CD4-positive, alpha-beta T cell treated with Interleukin-21 for 1 hour (primary cell): ENCODE measurements at regions not wholly inside any gene's neighbourhood (a gene's known extent, or its start where the extent isn't known, plus 50 kb on each side); places are given as distances from the start of the nearest gene placed in this dataset.

Experiments
- DNase-seq: peaks from one replicate; pipeline ENCODE4 v3.0.0-alpha.2; 2020

- DNase-seq, result no peak
These were observed 223.8 kb upstream of the S1PR3 start for GRCh38 chr9:88767504-88767790.

- DNase-seq, result no peak
These were observed 218.7 kb upstream of the S1PR3 start for GRCh38 chr9:88772575-88772974.

GRCh38 chr9:88773126-88773525 lies 218.1 kb upstream of the S1PR3 start:
- DNase-seq, result no peak

- no peak for DNase-seq
These were observed 217.5 kb upstream of the S1PR3 start for GRCh38 chr9:88773627-88774244.

GRCh38 chr9:88775037-88775471 lies 216.2 kb upstream of the S1PR3 start:
- DNase-seq, result no peak

GRCh38 chr9:88775559-88775958 lies 215.7 kb upstream of the S1PR3 start:
- DNase-seq, result no peak

GRCh38 chr9:88775966-88776365 lies 215.3 kb upstream of the S1PR3 start:
- no peak for DNase-seq

- DNase-seq, result no peak
These were observed 214.4 kb upstream of the S1PR3 start for GRCh38 chr9:88776717-88777497.

- DNase-seq, result no peak
These were observed 213.6 kb upstream of the S1PR3 start for GRCh38 chr9:88777498-88778312.

GRCh38 chr9:88781628-88782391 lies 209.5 kb upstream of the S1PR3 start:
- DNase-seq, result no peak

- no peak for DNase-seq
These were observed 208.1 kb upstream of the S1PR3 start for GRCh38 chr9:88782931-88783710.

- DNase-seq, result no peak
These were observed 207.6 kb upstream of the S1PR3 start for GRCh38 chr9:88783711-88784083.

- DNase-seq, result no peak
These were observed 206.3 kb upstream of the S1PR3 start for GRCh38 chr9:88784960-88785359.

GRCh38 chr9:88786291-88787079 lies 204.8 kb upstream of the S1PR3 start:
- DNase-seq, result no peak

GRCh38 chr9:88789785-88790184 lies 201.5 kb upstream of the S1PR3 start:
- no peak for DNase-seq

GRCh38 chr9:88791105-88791805 lies 200.0 kb upstream of the S1PR3 start:
- DNase-seq, result no peak

GRCh38 chr9:88792502-88792901 lies 198.8 kb upstream of the S1PR3 start:
- no peak for DNase-seq

GRCh38 chr9:88794100-88794499 lies 197.2 kb upstream of the S1PR3 start:
- DNase-seq, result no peak

GRCh38 chr9:88796947-88797346 lies 194.3 kb upstream of the S1PR3 start:
- no peak for DNase-seq

GRCh38 chr9:88798476-88798875 lies 192.8 kb upstream of the S1PR3 start:
- no peak for DNase-seq
